H1 (cell line): ENCODE measurements at regions not wholly inside any gene's neighbourhood (a gene's known extent, or its start where the extent isn't known, plus 50 kb on each side); places are given as distances from the start of the nearest gene placed in this dataset.

ENCODE experiments used
- CTCF ChIA-PET: fragments of 300-600 bp; sonication (Branson Sonifier 250); formaldehyde crosslinking; loops from one replicate; lab custom pipeline; 2021; ENCODE audit not compliant: partially characterized antibody; lab: Charles Lee
- POLR2A ChIA-PET: fragments of 300-600 bp; sonication (Branson Sonifier 250); formaldehyde crosslinking; loops from one replicate; lab custom pipeline; 2021; ENCODE audit warnings: inconsistent platforms; ENCODE audit not compliant: partially characterized antibody; lab: Charles Lee
- DNase-seq, 2 experiments: peaks; one replicate each; pipeline versions ENCODE4 v3.0.0 to v3.0.0-alpha.2; 2010 to 2022; ENCODE audit warnings: low spot score in 2 of 2, low read depth in 1 of 2, mixed read lengths in 1 of 2
- FAIRE-seq: peaks from 2 replicates; lab custom pipeline; 2011; peaks lifted over from hg19 to GRCh38; lab: Jason Lieb, UNC
- H2AFZ ChIP-seq: 2 replicates; pipeline ENCODE4 v1.8.1; 2012; ENCODE audit warnings: low read length, inconsistent platforms
- H2AK5ac ChIP-seq: 2 replicates; pipeline ENCODE4 v1.6.1; 2013; ENCODE audit warnings: low read depth, low read length
- H2BK120ac ChIP-seq: replicated peaks from 2 replicates; pipeline ENCODE3; 2013; ENCODE audit warnings: low read depth, low read length, inconsistent platforms
- H2BK12ac ChIP-seq: 2 replicates; pipeline ENCODE4 v1.6.1; 2013; ENCODE audit warnings: low read depth, low read length
- H2BK15ac ChIP-seq: 2 replicates; pipeline ENCODE4 v1.6.1; 2013; ENCODE audit warnings: low read length
- H2BK20ac ChIP-seq: 2 replicates; pipeline ENCODE4 v1.6.1; 2013; ENCODE audit warnings: low read length
- H2BK5ac ChIP-seq: 2 replicates; pipeline ENCODE4 v1.6.1; 2013; ENCODE audit warnings: low read depth, low read length
- H3K14ac ChIP-seq: 2 replicates; pipeline ENCODE4 v1.6.1; 2013; ENCODE audit warnings: inconsistent platforms; ENCODE audit not compliant: insufficient read length
- H3K18ac ChIP-seq: 2 replicates; pipeline ENCODE4 v1.6.1; 2013; ENCODE audit warnings: low read length; ENCODE audit errors: extremely low read depth
- H3K23ac ChIP-seq: 2 replicates; pipeline ENCODE4 v1.6.1; 2013; ENCODE audit warnings: inconsistent platforms; ENCODE audit not compliant: insufficient read length
- H3K23me2 ChIP-seq: 2 replicates; pipeline ENCODE4 v1.6.1; 2013; ENCODE audit warnings: low read depth, low read length
- H3K27ac ChIP-seq: 2 replicates; pipeline ENCODE4 v1.6.1; 2011; ENCODE audit warnings: low read depth, low read length, inconsistent platforms
- H3K27me3 ChIP-seq, 4 experiments: replicated peaks in 1 of 4; 1 replicate in 1 of 4; 2 replicates in 3 of 4; pipeline versions ENCODE4 v1.6.1 to v1.8.1; 2011 to 2013; ENCODE audit warnings: low read length in 3 of 4, mild to moderate bottlenecking in 3 of 4, inconsistent platforms in 2 of 4, mixed read lengths in 2 of 4, moderate library complexity in 1 of 4; ENCODE audit not compliant: control insufficient read depth in 3 of 4, insufficient read depth in 3 of 4; ENCODE audit errors: extremely low read depth in 1 of 4
- H3K36me3 ChIP-seq, 4 experiments: 2 replicates each; pipeline versions ENCODE4 v1.6.1 to v1.8.1; 2011 to 2013; ENCODE audit warnings: mild to moderate bottlenecking in 4 of 4, low read length in 3 of 4, moderate library complexity in 2 of 4, control low read depth in 1 of 4, inconsistent platforms in 1 of 4; ENCODE audit not compliant: insufficient read depth in 4 of 4, control insufficient read depth in 2 of 4
- H3K4ac ChIP-seq: replicated peaks from 2 replicates; pipeline ENCODE3; 2013; ENCODE audit warnings: low read length, low read depth, mixed read lengths, inconsistent platforms; ENCODE audit not compliant: insufficient read length
- H3K4me1 ChIP-seq, 4 experiments: replicated peaks in 1 of 4; 1 replicate in 1 of 4; 2 replicates in 3 of 4; pipeline versions ENCODE4 v1.6.1 to v1.8.1; 2011 to 2013; ENCODE audit warnings: low read length in 3 of 4, inconsistent platforms in 2 of 4, mixed read lengths in 1 of 4; ENCODE audit not compliant: insufficient read depth in 4 of 4, control insufficient read depth in 3 of 4
- H3K4me2 ChIP-seq, 2 experiments: 2 replicates each; pipeline versions ENCODE4 v1.6.1 to v1.8.1; 2011 to 2013; ENCODE audit warnings: low read depth in 2 of 2, low read length in 2 of 2, control low read depth in 1 of 2, inconsistent platforms in 1 of 2, mild to moderate bottlenecking in 1 of 2; ENCODE audit not compliant: insufficient read depth in 1 of 2
- H3K4me3 ChIP-seq, 4 experiments: fragments of 200-600, 300-600 bp in 1 of 4; sonication (generic), shearing (Covaris generic), sonication (Bioruptor Twin) in 1 of 4; 2 replicates each; pipeline versions ENCODE4 v1.5.1 to v1.8.1; 2011 to 2016; ENCODE audit warnings: low read length in 4 of 4, low read depth in 3 of 4, control low read depth in 2 of 4, inconsistent platforms in 2 of 4, mild to moderate bottlenecking in 2 of 4, mixed read lengths in 1 of 4, moderate library complexity in 1 of 4; ENCODE audit not compliant: insufficient read depth in 2 of 4; ENCODE audit errors: extremely low read depth in 1 of 4
- H3K56ac ChIP-seq: replicated peaks from 2 replicates; pipeline ENCODE3; 2013; ENCODE audit warnings: low read depth, mild to moderate bottlenecking, mixed read lengths, low read length, inconsistent platforms; ENCODE audit not compliant: insufficient read length
- H3K79me1 ChIP-seq: 2 replicates; pipeline ENCODE4 v1.6.1; 2013; ENCODE audit warnings: low read depth, low read length, control low read depth
- H3K79me2 ChIP-seq, 2 experiments: 2 replicates each; pipeline versions ENCODE4 v1.6.1 to v1.8.1; 2012 to 2013; ENCODE audit warnings: low read length in 2 of 2, mild to moderate bottlenecking in 2 of 2, inconsistent platforms in 1 of 2; ENCODE audit not compliant: insufficient read depth in 2 of 2, control insufficient read depth in 1 of 2
- H3K9ac ChIP-seq, 4 experiments: replicated peaks in 1 of 4; 1 replicate in 1 of 4; 2 replicates in 3 of 4; pipeline versions ENCODE4 v1.6.1 to v1.8.1; 2011 to 2013; ENCODE audit warnings: low read depth in 3 of 4, low read length in 3 of 4, control low read depth in 2 of 4, mild to moderate bottlenecking in 2 of 4, moderate library complexity in 2 of 4, inconsistent platforms in 1 of 4; ENCODE audit errors: extremely low read depth in 1 of 4
- H3K9me3 ChIP-seq, 2 experiments: 2 replicates each; pipeline versions ENCODE4 v1.6.1 to v1.8.1; 2012 to 2013; ENCODE audit warnings: mild to moderate bottlenecking in 2 of 2, moderate library complexity in 2 of 2, control low read depth in 1 of 2, inconsistent platforms in 1 of 2, low read depth in 1 of 2, low read length in 1 of 2, mixed read lengths in 1 of 2; ENCODE audit not compliant: insufficient read depth in 2 of 2
- H4K20me1 ChIP-seq, 2 experiments: replicated peaks in 1 of 2; 2 replicates each; pipeline versions ENCODE3 to v1.8.1; 2011 to 2013; ENCODE audit warnings: inconsistent platforms in 2 of 2, low read length in 2 of 2, mild to moderate bottlenecking in 1 of 2; ENCODE audit not compliant: insufficient read depth in 2 of 2, control insufficient read depth in 1 of 2
- H4K5ac ChIP-seq: 2 replicates; pipeline ENCODE4 v1.6.1; 2013; ENCODE audit warnings: low read length, low read depth, mixed read lengths, inconsistent platforms; ENCODE audit not compliant: insufficient read length
- H4K8ac ChIP-seq: 2 replicates; pipeline ENCODE4 v1.8.0; 2013; ENCODE audit warnings: mild to moderate bottlenecking, moderate library complexity, low read length, inconsistent platforms; ENCODE audit not compliant: insufficient read depth; ENCODE audit errors: extremely low read depth
- H4K91ac ChIP-seq: replicated peaks from 2 replicates; pipeline ENCODE3; 2013; ENCODE audit warnings: low read length, mixed read lengths, inconsistent platforms; ENCODE audit not compliant: insufficient read length
- ASH2L ChIP-seq: fragments of 200-600, 300-600 bp; sonication (generic); IDR thresholded peaks from one replicate; pipeline ENCODE4 v1.7.1; 2017; ENCODE audit warnings: low read length
- CHD1 ChIP-seq: IDR thresholded peaks from 2 replicates; pipeline ENCODE4 v1.6.1; 2012; ENCODE audit warnings: low read depth, low read length, improper control_type of control experiment
- JUN ChIP-seq: IDR thresholded peaks from 2 replicates; pipeline ENCODE4 v1.6.1; 2011; ENCODE audit warnings: low read depth, mild to moderate bottlenecking, improper control_type of control experiment, low read length
- NANOG ChIP-seq: IDR thresholded peaks from 2 replicates; pipeline ENCODE4 v1.6.1; 2011; ENCODE audit warnings: low read length, low read depth, mild to moderate bottlenecking, inconsistent platforms; ENCODE audit not compliant: insufficient read depth, poor library complexity, severe bottlenecking
- POLR2A ChIP-seq, 2 experiments: IDR thresholded peaks; 1 replicate in 1 of 2; 2 replicates in 1 of 2; pipeline ENCODE4 v1.6.1; 2011; ENCODE audit warnings: low read depth in 2 of 2, low read length in 2 of 2, mild to moderate bottlenecking in 2 of 2; ENCODE audit errors: control extremely low read depth in 1 of 2
- RXRA ChIP-seq: IDR thresholded peaks from 2 replicates; pipeline ENCODE4 v1.6.1; 2011; ENCODE audit warnings: low read depth, mild to moderate bottlenecking, low read length, moderate library complexity; ENCODE audit not compliant: insufficient read depth
- SIX5 ChIP-seq: IDR thresholded peaks from 2 replicates; pipeline ENCODE4 v1.6.1; 2011; ENCODE audit warnings: mild to moderate bottlenecking, low read depth, low read length
- SP1 ChIP-seq: IDR thresholded peaks from 2 replicates; pipeline ENCODE4 v1.6.1; 2011; ENCODE audit warnings: low read depth, low read length
- SP2 ChIP-seq: IDR thresholded peaks from 2 replicates; pipeline ENCODE4 v1.6.1; 2012; ENCODE audit warnings: mild to moderate bottlenecking, low read length, inconsistent platforms
- TAF1 ChIP-seq: IDR thresholded peaks from 2 replicates; pipeline ENCODE4 v1.6.1; 2011; ENCODE audit warnings: mild to moderate bottlenecking, low read depth, low read length
- TF ChIP-seq, protein P1 (sequence below): IDR thresholded peaks from 2 replicates; pipeline ENCODE4 v1.6.1; 2012; ENCODE audit warnings: inconsistent platforms

GRCh38 chr1:102798718-102799117, 309.6 kb downstream of the COL11A1 start:
- Histone ChIP-seq H3K4ac (no peak overlapping the region), H4K20me1 (no peaks in the 10 kb centered on the region), H3K14ac (no peak overlapping the region), H3K36me3 (no peaks in the 10 kb centered on the region), H4K5ac (no peak overlapping the region), H3K4me2 (no peak overlapping the region), H3K56ac (no peak overlapping the region), H2BK5ac (no peak overlapping the region), H3K4me3 (no peak overlapping the region), H2BK20ac (no peak overlapping the region), H3K9me3 (no peaks in the 10 kb centered on the region), H3K23ac (no peak overlapping the region), H3K79me1 (no peaks in the 10 kb centered on the region), H2AK5ac (no peak overlapping the region), H3K4me1 (no peaks in the 10 kb centered on the region), H2BK15ac (no peak overlapping the region), H3K27me3 (no peaks in the 10 kb centered on the region), H2BK120ac (no peak overlapping the region), H3K79me2 (no peaks in the 10 kb centered on the region), H4K91ac (no peak overlapping the region), H2BK12ac (no peak overlapping the region), H2AFZ (no peak overlapping the region), H3K27ac (no peak overlapping the region), H3K9ac (no peak overlapping the region), H4K8ac (no peak overlapping the region), H3K18ac (no peak overlapping the region), H3K23me2 (no peaks in the 10 kb centered on the region)
- TF ChIP-seq SP2 = no peak
- no peak for TF ChIP-seq RXRA
- TF ChIP-seq ASH2L = no peak
- TF ChIP-seq CHD1 = no peak
- TF ChIP-seq POLR2A (IDR thresholded peaks at IDR 0.05; ENCODE audit: control extremely low read depth in 1 of 2, low read depth in 2 of 2, low read length in 2 of 2) = no peak
- TF ChIP-seq NANOG = no peak
- TF ChIP-seq, protein P1, sequence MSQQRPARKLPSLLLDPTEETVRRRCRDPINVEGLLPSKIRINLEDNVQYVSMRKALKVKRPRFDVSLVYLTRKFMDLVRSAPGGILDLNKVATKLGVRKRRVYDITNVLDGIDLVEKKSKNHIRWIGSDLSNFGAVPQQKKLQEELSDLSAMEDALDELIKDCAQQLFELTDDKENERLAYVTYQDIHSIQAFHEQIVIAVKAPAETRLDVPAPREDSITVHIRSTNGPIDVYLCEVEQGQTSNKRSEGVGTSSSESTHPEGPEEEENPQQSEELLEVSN = no peak
- no peak for TF ChIP-seq JUN
- no peak for TF ChIP-seq SIX5
- no peak for TF ChIP-seq TAF1
- no peak for TF ChIP-seq SP1
- ChIA-PET CTCF (no interaction called here), POLR2A (no interaction called here)
- no peak for FAIRE-seq
- no peak for DNase-seq
